ENCODE measurements at regions not wholly inside any gene's neighbourhood (a gene's known extent, or its start where the extent isn't known, plus 50 kb on each side); places are given as distances from the start of the nearest gene placed in this dataset.

DNA sequence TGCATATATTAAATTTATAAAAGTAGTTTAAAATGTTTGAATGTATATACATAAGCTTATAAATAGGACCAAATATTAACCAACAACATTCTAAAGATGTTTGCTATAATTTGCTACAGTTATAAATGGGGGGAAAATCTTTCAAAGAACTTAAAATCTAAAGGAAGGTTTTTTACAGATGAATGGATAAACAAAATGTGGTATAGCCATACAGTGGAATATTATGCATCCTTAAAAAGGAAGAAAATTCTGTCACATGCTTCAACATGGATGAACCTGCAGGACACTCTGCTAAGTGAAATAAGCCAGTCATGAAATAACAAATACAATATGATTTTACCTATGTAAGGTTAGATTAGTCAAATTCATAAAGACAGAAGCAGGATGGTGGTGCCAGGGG is 75.8 kb downstream of the TMEM17 start:
- no peaks in the 10 kb centered on the region for H3K4me1 ChIP-seq (ENCODE audit: control insufficient read depth, insufficient read depth, low read length)

DNA sequence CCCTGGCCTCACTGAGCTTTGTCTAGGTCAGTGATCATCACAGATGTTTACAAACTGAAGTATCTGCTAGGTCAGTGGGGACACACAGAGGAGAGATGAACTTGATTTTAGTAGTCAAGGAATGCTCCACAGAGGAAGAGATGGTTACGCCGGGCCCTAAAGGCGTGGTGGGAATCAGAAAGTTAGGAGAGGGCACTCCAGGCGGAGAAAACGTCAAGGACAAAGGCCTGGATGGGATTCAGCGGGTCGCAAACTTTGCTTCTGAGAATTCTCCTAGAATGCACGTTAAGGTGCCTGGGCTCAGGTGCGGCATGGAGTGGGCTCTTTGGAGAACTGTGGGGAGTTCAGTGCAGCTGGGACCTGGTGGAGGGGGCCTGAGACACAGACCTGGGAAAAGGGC is 78.8 kb downstream of the TMEM17 start:
- H3K27me3 ChIP-seq (ENCODE audit: control insufficient read depth, insufficient read depth, low read length): peaks cover 20% of the 10 kb centered on the region
- H3K4me2 ChIP-seq (ENCODE audit: low read length): no peak overlapping the region
- no peak overlapping the region for H3K9ac ChIP-seq (ENCODE audit: low read depth, low read length)
- H3K4me1 ChIP-seq (ENCODE audit: control insufficient read depth, insufficient read depth, low read length): no peaks in the 10 kb centered on the region
- no peaks in the 10 kb centered on the region for H3K9me3 ChIP-seq (replicated peaks; ENCODE audit: low read length)
- no peak overlapping the region for H3K4me3 ChIP-seq (ENCODE audit: low read length)
- H3K36me3 ChIP-seq (ENCODE audit: insufficient read depth, low read length): no peaks in the 10 kb centered on the region

More for the DNA sequence above, 75.8 kb downstream of the TMEM17 start:
- peaks cover 14% of the 10 kb centered on the region for H3K27me3 ChIP-seq (ENCODE audit: control insufficient read depth, insufficient read depth, low read length)
- H3K4me3 ChIP-seq (ENCODE audit: low read length): no peak overlapping the region
- no peaks in the 10 kb centered on the region for H3K9me3 ChIP-seq (replicated peaks; ENCODE audit: low read length)
- H3K4me2 ChIP-seq (ENCODE audit: low read length): no peak overlapping the region
- H3K9ac ChIP-seq (ENCODE audit: low read depth, low read length): no peak overlapping the region
- H3K36me3 ChIP-seq (ENCODE audit: insufficient read depth, low read length): no peaks in the 10 kb centered on the region

DNA sequence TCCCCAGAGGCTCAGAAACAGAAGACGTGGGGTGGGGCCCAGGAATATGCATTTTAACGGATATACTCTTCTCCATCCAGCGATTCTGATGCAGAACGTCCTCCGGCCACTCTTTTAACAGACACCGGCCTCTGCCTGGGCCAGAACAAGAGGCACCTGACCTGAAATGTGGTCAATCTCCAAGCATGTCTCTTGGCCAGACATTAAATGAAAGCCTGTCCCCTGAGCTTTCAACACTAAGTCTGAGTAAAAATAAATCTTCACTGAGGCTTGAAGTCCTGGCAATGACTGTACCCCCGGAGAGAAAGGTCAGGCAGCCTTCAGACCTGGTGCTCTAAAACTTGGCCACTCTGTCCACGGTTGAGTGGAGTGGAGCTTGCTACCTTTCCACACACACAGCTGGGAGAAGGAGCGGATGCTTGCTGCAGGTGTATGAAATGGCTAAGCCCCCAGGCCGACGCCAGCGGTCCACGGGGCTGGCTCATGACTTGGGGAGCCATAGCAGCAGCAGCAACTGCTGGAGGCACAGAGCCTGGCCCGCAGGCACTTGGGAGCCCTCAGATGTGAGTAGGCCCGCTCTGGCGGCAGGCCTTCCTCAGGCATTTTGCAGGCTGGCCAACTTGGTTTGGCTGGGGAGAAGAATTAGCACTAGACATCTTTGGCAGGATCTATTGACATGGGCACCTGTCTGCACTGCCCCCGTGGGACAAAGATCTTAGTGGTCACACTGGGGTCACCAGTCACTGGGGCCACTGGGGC is 79.7 kb downstream of the TMEM17 start:
- no peaks in the 10 kb centered on the region for H3K4me1 ChIP-seq (ENCODE audit: control insufficient read depth, insufficient read depth, low read length)
- H3K9ac ChIP-seq (ENCODE audit: low read depth, low read length): no peak overlapping the region
- no peak overlapping the region for H3K4me2 ChIP-seq (ENCODE audit: low read length)
- H3K4me3 ChIP-seq (ENCODE audit: low read length): no peak overlapping the region
- no peaks in the 10 kb centered on the region for H3K9me3 ChIP-seq (replicated peaks; ENCODE audit: low read length)
- no peaks in the 10 kb centered on the region for H3K36me3 ChIP-seq (ENCODE audit: insufficient read depth, low read length)
- H3K27me3 ChIP-seq (ENCODE audit: control insufficient read depth, insufficient read depth, low read length): peaks cover 26% of the 10 kb centered on the region

DNA sequence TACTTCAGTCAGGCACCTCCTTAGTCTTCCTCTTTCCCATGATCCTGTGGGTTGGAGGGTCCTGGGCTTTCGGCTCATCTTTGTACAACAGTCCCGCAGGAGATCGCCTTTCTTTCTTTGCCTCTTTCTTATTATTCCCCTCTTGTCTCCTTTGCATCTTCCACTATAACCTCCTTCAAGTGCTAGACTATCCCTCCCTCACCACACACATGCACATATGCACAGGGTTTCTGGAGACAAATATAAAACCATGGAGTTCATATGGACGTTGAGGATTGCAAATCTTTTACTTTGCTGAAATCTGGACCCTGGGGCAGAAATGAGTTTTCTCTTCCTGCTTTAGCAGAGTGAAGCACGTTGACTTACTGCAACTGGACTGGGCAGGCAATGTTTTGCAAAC is 80.3 kb downstream of the TMEM17 start:
- H3K4me1 ChIP-seq (ENCODE audit: control insufficient read depth, insufficient read depth, low read length): no peaks in the 10 kb centered on the region
- H3K4me3 ChIP-seq (ENCODE audit: low read length): no peak overlapping the region
- no peaks in the 10 kb centered on the region for H3K36me3 ChIP-seq (ENCODE audit: insufficient read depth, low read length)
- no peaks in the 10 kb centered on the region for H3K9me3 ChIP-seq (replicated peaks; ENCODE audit: low read length)
- H3K9ac ChIP-seq (ENCODE audit: low read depth, low read length): no peak overlapping the region
- no peak overlapping the region for H3K4me2 ChIP-seq (ENCODE audit: low read length)
- H3K27me3 ChIP-seq (ENCODE audit: control insufficient read depth, insufficient read depth, low read length): peaks cover 26% of the 10 kb centered on the region

DNA sequence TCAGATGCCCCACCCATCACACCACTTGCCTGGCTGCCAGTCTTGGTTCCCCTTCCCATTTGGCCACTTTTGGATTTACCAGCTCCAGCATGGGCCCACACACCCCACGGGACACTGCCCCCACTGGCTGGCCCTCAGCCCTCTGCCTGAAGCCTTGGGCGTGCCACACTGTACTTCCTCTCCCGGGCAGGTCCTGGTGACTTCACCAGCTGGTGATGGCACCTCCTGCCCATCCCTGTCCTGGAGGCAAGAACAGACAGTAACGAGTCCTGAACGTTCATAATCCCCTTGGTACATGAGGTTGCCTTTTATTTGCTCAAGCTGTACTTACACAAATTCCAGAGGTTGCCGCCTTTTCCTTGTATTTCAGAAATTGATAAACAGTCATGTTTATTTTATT is 81.1 kb downstream of the TMEM17 start:
- no peak overlapping the region for H3K4me3 ChIP-seq (ENCODE audit: low read length)
- H3K9ac ChIP-seq (ENCODE audit: low read depth, low read length): no peak overlapping the region
- H3K9me3 ChIP-seq (replicated peaks; ENCODE audit: low read length): no peaks in the 10 kb centered on the region
- peaks cover 26% of the 10 kb centered on the region for H3K27me3 ChIP-seq (ENCODE audit: control insufficient read depth, insufficient read depth, low read length)
- no peaks in the 10 kb centered on the region for H3K36me3 ChIP-seq (ENCODE audit: insufficient read depth, low read length)
- no peak overlapping the region for H3K4me2 ChIP-seq (ENCODE audit: low read length)
- no peaks in the 10 kb centered on the region for H3K4me1 ChIP-seq (ENCODE audit: control insufficient read depth, insufficient read depth, low read length)

DNA sequence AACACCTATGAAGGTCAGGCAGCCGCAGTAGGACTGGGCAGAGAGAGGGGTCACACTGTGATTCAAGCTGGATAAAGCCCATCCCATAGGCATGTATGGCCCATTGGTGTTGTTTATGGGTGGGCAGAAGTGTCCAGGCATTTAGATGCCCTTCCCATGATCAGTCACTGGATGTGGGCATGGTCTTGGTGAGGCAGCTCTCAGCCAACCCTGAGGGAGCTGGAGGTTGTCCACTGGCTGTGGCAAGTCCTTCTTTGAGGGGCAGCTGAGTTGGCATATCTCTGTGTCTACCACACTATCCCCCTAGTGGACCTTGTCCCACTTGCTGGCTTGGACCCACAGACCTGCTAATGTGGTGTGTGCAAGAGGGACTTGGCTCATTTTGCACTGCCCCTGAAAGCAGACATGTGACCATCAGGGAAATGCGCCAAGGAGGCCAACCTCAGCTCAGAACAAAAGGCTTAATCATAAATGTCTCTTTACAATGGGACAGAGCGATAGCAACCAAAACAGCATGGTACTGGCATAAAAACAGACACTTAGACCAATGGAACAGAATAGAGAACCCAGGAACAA is 82.0 kb downstream of the TMEM17 start:
- peaks cover 26% of the 10 kb centered on the region for H3K27me3 ChIP-seq (ENCODE audit: control insufficient read depth, insufficient read depth, low read length)
- H3K4me2 ChIP-seq (ENCODE audit: low read length): no peak overlapping the region
- no peak overlapping the region for H3K4me3 ChIP-seq (ENCODE audit: low read length)
- H3K4me1 ChIP-seq (ENCODE audit: control insufficient read depth, insufficient read depth, low read length): no peaks in the 10 kb centered on the region
- H3K36me3 ChIP-seq (ENCODE audit: insufficient read depth, low read length): no peaks in the 10 kb centered on the region
- no peak overlapping the region for H3K9ac ChIP-seq (ENCODE audit: low read depth, low read length)
- no peaks in the 10 kb centered on the region for H3K9me3 ChIP-seq (replicated peaks; ENCODE audit: low read length)

DNA sequence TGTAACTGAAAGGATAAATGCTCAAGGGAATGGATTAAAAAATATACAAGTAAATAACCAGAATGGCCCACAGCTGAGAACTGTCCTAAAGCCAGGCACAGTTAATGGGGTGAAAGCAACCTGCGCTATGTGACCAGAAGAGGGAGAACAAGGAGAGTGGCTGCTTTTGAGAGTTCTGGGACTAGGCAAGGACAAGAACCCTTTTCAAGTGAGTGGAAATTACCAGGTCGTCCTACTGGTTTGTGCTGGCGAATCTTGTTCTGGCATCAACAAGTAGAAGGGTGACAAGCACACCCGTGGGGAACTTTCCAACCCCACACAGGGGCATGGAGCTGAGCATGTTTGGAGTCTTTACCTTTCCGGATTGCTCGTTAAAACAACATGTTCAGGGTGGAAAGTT is 82.8 kb downstream of the TMEM17 start:
- Histone ChIP-seq H3K9me3 (replicated peaks; ENCODE audit: low read length) (no peaks in the 10 kb centered on the region), H3K4me1 (ENCODE audit: control insufficient read depth, insufficient read depth, low read length) (no peaks in the 10 kb centered on the region), H3K4me3 (ENCODE audit: low read length) (no peak overlapping the region), H3K36me3 (ENCODE audit: insufficient read depth, low read length) (no peaks in the 10 kb centered on the region), H3K27me3 (ENCODE audit: control insufficient read depth, insufficient read depth, low read length) (peaks cover 26% of the 10 kb centered on the region), H3K4me2 (ENCODE audit: low read length) (no peak overlapping the region), H3K9ac (ENCODE audit: low read depth, low read length) (no peak overlapping the region)

DNA sequence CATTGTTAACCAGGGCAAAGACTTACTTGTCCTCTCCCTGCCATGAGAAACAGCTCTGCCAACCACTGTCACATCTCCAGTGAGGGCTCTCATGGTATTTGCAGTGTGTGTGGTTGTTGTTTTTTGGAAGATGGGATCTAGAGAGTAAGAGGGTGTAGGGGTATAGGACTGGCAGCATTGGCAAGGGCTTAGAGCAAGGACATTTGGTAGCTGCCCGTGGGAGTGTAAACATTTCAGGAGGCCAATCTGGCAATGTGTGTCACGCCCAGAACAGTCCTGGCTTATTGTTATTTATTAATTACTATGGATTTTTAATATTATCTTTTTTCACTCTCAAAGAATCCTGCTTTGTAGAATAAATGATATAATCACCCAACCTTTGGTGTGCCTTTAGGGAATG is 90.5 kb downstream of the TMEM17 start:
- peaks cover 11% of the 10 kb centered on the region for H3K4me1 ChIP-seq (ENCODE audit: control insufficient read depth, insufficient read depth, low read length)
- no peak overlapping the region for H3K4me2 ChIP-seq (ENCODE audit: low read length)
- H3K4me3 ChIP-seq (ENCODE audit: low read length): no peak overlapping the region
- H3K9me3 ChIP-seq (replicated peaks; ENCODE audit: low read length): no peaks in the 10 kb centered on the region
- no peaks in the 10 kb centered on the region for H3K36me3 ChIP-seq (ENCODE audit: insufficient read depth, low read length)
- H3K27me3 ChIP-seq (ENCODE audit: control insufficient read depth, insufficient read depth, low read length): no peaks in the 10 kb centered on the region
- H3K9ac ChIP-seq (ENCODE audit: low read depth, low read length): no peak overlapping the region

DNA sequence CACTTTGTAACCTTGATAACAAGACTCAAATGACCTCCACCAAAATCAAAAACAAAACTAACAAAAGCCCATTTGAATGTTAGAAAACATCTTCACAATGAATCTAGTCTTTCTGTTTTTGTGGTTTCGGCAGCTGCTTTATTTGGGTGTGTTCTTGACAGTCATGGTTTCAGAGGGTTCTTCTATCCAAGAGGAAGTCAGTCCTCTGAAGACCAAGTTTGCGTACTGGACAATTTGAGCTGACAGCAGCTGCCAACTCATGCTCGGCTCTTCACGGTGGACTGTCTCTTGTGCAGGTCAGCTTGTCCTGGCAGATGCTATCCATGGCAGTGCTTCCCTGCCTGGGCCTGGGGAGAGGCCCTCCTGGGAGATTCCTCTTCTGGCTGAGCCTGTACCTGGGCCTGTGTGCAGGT is 91.0 kb downstream of the TMEM17 start:
- Histone ChIP-seq H3K36me3 (ENCODE audit: insufficient read depth, low read length) (no peaks in the 10 kb centered on the region), H3K9me3 (replicated peaks; ENCODE audit: low read length) (no peaks in the 10 kb centered on the region), H3K9ac (ENCODE audit: low read depth, low read length) (no peak overlapping the region)

DNA sequence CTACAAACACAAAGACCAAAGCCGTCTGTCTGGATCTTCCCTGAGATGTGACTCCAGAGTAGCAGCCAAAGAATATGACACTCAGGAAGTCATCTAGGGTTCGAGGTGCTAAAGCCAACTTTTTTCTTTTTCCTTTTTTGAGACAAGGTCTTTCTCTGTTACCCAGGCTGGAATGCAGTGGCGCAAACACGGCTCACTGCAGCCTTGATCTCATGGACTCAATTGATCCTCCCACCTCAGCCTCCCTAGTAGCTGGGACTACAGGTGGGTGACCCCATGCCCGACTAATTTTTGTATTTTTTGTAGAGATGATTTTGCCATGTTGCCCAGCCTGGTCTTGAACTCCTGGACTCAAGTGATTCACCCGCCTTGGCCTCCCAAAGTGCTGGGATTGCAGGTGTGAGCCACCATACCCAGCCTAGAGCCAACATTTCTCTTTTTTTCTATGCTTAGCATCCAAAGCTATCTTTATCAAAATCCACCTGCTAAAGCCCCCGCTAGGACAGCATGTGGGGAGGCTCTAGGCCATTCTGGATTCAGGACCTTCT is 92.8 kb downstream of the TMEM17 start:
- H3K36me3 ChIP-seq (ENCODE audit: insufficient read depth, low read length): no peaks in the 10 kb centered on the region
- H3K4me3 ChIP-seq (ENCODE audit: low read length): no peak overlapping the region
- H3K4me1 ChIP-seq (ENCODE audit: control insufficient read depth, insufficient read depth, low read length): peaks cover 11% of the 10 kb centered on the region
- H3K9ac ChIP-seq (ENCODE audit: low read depth, low read length): no peak overlapping the region
- no peak overlapping the region for H3K4me2 ChIP-seq (ENCODE audit: low read length)
- H3K9me3 ChIP-seq (replicated peaks; ENCODE audit: low read length): no peaks in the 10 kb centered on the region
- no peaks in the 10 kb centered on the region for H3K27me3 ChIP-seq (ENCODE audit: control insufficient read depth, insufficient read depth, low read length)

More for the DNA sequence above, 91.0 kb downstream of the TMEM17 start:
- no peak overlapping the region for H3K4me3 ChIP-seq (ENCODE audit: low read length)
- peaks cover 11% of the 10 kb centered on the region for H3K4me1 ChIP-seq (ENCODE audit: control insufficient read depth, insufficient read depth, low read length)
- H3K27me3 ChIP-seq (ENCODE audit: control insufficient read depth, insufficient read depth, low read length): no peaks in the 10 kb centered on the region
- no peak overlapping the region for H3K4me2 ChIP-seq (ENCODE audit: low read length)

DNA sequence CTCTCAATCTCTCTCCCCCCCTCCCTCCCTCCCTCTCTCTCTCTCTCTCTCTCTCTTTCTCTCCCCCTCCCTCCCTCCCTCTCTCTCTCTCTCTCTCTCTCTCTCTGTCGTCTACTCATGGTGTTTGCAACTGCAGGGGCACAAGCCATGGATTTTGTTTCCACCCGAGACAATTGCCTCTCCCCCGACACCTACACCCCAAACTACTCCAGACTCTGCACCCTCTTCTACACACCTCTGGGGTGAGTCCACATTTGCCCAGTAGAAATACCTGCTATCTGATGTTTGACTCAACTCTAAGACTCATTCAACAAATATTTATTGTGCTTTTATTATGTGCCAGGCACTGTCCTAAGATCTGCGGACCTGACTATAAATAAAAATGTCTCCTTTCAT is 93.7 kb downstream of the TMEM17 start:
- no peak overlapping the region for H3K4me2 ChIP-seq (ENCODE audit: low read length)
- peaks cover 11% of the 10 kb centered on the region for H3K4me1 ChIP-seq (ENCODE audit: control insufficient read depth, insufficient read depth, low read length)

More for the DNA sequence above, 93.7 kb downstream of the TMEM17 start:
- H3K9ac ChIP-seq (ENCODE audit: low read depth, low read length): no peak overlapping the region
- H3K36me3 ChIP-seq (ENCODE audit: insufficient read depth, low read length): no peaks in the 10 kb centered on the region
- no peaks in the 10 kb centered on the region for H3K9me3 ChIP-seq (replicated peaks; ENCODE audit: low read length)
- H3K27me3 ChIP-seq (ENCODE audit: control insufficient read depth, insufficient read depth, low read length): no peaks in the 10 kb centered on the region
- no peak overlapping the region for H3K4me3 ChIP-seq (ENCODE audit: low read length)

All from skeletal muscle satellite cell (primary cell).